ENCODE measurements at regions not wholly inside any gene's neighbourhood (a gene's known extent, or its start where the extent isn't known, plus 50 kb on each side); places are given as distances from the start of the nearest gene placed in this dataset.
"Not testable (repeated sequence)": the region's sequence is repeated elsewhere in the genome, so short reads cannot be mapped to it uniquely, and the experiment has no call there.

DNA sequence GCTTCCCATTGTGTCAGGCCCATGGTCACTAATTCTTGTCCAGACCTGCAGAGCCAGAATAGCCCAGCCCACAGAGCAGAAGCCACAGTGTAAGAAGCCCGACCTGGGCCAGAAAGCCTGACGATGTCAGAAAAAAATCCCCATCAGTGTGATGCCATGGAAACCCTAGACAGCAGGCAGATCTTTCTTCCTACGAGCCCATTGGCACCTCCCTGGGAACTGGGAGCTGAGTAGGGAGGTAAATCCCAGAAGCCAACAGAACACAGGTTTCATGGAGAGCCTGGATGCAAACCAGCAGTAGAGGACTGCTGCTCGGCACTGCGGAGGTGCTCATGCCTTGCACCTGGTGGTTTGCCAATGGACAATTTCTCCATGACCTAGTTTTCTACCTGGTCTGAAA lies 82.2 kb upstream of the SLC22A16 start:
- DNase-seq (ENCODE audit: low spot score) = no peak

GRCh38 chr6:110557199-110557598 lies 80.8 kb upstream of the SLC22A16 start:
- no peak for DNase-seq (ENCODE audit: low spot score)

DNA sequence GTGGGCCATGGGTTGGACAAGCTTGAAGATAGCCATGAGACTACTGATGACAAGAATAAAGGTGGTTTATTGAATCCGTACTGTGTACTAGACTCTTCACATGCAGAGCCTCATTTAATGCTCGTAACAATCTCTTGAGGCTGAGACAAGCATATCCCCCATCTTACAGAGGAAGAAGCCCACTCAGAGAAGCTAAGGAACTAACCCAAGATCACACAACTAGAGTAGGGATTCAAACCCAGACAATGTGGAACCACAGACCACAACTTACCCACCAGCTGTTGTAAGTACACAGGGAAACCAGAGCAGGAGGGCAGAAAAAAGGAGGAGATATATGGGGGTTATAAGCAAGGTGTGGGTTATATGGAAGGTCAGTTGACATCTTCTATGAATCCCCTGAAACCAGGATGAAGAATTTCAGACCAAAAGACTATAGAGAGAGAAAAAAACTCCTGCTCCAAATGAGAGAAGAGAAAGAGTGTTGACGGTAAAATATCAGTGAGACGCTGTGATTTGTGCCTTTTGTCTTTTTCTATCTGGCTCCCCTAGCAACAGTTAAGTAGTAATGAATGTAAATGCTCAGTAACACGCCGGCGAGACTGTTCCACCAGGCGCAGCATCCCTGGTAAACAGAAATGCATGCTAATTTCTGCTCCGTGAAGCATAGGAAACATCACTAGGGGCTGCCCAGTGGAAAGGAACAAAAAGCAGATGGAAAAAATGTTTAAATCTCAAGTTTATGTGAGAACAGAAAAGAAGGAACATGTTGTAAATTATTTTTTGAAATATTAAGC lies 80.1 kb upstream of the SLC22A16 start:
- DNase-seq (ENCODE audit: low spot score) = no peak

DNA sequence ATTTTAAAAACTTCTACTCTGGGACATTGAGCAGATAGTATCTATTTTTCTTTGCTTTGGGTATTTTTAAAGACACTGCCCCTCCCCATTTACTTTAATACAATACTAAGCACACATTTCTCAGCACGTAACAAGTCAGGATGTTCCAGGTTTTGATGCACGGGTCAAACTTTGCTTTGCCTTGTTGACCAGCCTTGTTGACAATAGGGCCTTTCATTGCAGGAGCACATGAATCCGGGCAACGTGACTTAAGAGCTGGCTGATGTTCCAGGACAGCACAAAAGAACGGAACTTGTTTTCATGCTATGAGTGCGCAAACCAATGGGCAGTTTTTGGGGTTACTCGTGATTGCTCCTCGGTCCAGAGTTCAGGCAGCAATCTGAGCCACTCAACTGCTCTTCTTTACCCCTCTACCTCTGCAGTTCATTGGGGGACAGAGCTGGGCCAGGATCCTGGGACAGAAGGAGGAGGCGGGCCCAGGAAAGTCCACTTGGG lies 78.6 kb upstream of the SLC22A16 start:
- no peak for DNase-seq (ENCODE audit: low spot score)

GRCh38 chr6:110554441-110554840 lies 78.0 kb upstream of the SLC22A16 start:
- no peak for DNase-seq (ENCODE audit: low spot score)

DNA sequence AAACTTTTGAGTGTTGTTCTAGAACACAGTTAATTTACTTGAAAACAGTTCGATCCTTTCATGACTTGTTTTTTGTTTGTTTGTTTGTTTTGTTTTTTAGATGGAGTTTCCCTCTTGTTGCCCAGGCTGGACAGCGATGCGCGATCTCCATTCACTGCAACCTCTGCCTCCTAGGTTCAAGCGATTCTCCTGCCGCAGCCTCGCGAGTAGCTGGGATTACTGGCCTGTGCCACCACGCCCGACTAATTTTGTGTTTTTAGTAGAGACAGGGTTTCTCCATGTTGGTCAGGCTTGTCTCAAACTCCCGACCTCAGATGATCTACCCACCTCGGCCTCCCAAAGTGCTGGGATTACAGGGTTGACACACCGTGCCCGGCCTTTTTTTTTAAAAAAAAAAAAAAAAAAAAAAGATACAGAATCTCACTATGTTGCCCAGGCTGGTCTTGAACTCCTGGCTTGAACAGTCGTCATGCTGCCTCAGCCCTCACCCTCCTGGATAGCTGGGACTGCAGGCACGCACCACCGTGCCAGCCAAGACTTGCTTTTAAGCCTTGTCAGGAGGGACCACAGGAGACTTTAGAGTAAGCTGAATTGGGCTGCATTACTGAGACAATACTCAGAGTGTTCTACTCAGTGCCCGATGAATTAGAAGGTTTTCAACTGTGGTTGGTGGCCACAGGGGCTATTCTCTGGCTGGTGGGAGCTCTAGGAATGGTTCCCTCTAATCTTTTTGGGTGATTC lies 76.7 kb upstream of the SLC22A16 start:
- DNase-seq (ENCODE audit: low spot score) = no peak

GRCh38 chr6:110552076-110552475 lies 75.7 kb upstream of the SLC22A16 start:
- no peak for DNase-seq (ENCODE audit: low spot score)

DNA sequence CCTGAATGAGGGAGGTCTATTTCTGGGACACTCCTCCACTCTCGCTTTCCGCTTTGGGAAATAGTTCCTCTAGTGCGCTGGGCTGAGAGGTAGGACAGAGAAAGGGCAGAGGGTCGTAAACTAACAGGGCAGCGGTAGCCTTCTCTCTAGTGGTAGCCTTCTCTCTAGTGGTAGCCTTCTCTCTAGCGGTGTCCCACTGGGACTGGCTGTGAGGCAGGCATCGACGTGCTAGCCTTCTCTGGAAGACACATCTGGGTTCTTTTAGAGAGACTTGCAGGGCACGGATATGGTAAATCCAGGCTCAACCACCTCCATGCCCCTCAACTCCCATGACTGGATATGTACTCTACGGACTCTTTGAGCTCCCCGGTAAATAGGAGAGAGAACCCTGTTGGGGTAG lies 74.7 kb upstream of the SLC22A16 start:
- no peak for DNase-seq (ENCODE audit: low spot score)

DNA sequence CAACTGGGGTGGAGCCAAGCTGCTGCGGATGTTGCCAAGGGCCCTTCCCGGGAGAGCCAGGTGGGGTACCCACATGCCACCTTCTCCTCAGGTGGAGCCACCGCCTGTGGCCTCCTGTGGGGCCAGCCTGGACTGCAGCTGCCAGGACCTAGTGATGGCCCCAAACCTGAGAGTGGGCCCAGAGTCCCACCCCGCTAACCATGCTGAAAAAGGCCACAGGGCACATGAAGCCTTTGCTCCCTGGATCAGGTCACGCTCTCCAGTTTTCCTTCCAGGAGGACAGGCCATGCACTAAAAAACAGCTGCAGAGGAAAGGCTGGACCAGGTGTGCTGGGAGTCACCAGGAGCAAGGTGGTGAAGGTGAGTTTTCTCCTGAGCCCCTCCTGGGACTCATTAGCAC lies 73.9 kb upstream of the SLC22A16 start:
- DNase-seq (ENCODE audit: low spot score) = no peak

DNA sequence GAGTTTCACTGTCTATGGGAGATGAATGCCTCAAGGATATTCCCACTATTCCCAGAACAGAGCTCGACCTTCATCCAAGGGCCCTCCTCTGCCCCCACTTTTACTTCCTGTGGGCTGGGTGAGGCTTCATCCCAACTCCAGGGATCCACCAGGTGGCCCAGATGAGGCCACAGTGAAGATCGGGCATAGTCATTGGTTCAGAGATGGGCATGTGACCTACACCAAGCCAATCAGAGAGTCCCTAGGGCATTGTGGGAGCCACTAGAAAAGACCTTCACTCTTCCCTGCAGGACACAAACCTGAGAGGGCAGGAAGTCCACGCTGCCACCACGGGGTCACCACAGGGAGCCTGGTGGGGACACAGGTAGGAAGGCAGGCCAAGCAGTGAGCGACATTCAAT lies 72.9 kb upstream of the SLC22A16 start:
- DNase-seq (ENCODE audit: low spot score) = no peak

GRCh38 chr6:110548110-110548847 lies 71.9 kb upstream of the SLC22A16 start:
- DNase-seq (ENCODE audit: low spot score) = no peak

- DNase-seq (ENCODE audit: low spot score) = peak; percentile 78
Observed at GRCh38 chr6:110547266-110547964, 71.0 kb upstream of the SLC22A16 start.

GRCh38 chr6:110545081-110545872 lies 68.9 kb upstream of the SLC22A16 start:
- no peak for DNase-seq (ENCODE audit: low spot score)

GRCh38 chr6:110544472-110544871 lies 68.1 kb upstream of the SLC22A16 start:
- DNase-seq (ENCODE audit: low spot score) = no peak

GRCh38 chr6:110543106-110543505 lies 66.7 kb upstream of the SLC22A16 start:
- no peak for DNase-seq (ENCODE audit: low spot score)

GRCh38 chr6:110542311-110543024 lies 66.1 kb upstream of the SLC22A16 start:
- DNase-seq (ENCODE audit: low spot score) = no peak

- DNase-seq (ENCODE audit: low spot score) = no peak
Observed at GRCh38 chr6:110541701-110542309, 65.4 kb upstream of the SLC22A16 start.

DNA sequence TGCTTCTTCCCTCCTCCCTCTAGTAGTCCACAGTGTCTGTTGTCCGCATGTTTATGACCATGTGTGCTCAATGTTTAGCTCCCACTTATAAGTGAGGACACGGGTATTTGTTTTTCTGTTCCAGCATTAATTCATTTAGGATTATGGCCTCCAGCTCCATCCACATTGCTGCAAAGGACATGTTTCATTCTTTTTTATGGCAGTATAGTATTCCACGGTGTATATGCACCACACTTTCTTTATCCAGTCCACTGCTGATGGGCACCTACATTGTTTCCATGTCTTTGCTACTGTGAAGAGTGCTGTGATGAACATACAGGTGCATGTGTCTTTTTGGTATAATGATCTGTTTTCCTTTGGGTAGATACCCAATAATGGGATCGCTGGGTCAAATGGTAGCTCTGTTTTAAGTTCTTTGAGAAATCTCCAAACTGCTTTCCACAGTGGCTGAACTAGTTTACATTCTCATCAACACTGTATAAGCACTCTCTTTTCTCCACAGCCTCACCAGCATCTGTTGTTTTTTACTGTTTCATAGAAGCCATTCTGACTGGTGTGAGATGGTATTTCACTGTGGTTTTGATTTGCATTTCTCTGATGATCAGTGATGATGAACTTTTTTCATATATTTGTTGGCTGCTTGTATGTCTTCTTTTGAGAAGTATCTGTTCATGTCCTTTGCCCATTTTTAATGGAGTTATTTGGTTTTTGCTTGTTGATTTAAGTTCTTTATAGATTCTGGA lies 63.0 kb upstream of the SLC22A16 start:
- not testable (repeated sequence) for DNase-seq (ENCODE audit: low spot score)
